Sciatic nerve (tissue), 2 donors: ENCODE measurements at regions not wholly inside any gene's neighbourhood (a gene's known extent, or its start where the extent isn't known, plus 50 kb on each side); places are given as distances from the start of the nearest gene placed in this dataset.
A peak's percentile ranks its signal among the peaks of the same experiment; 100 is the strongest.

Experiments
- ATAC-seq: fragments of 200-7000 bp; cut with Tn5 transposase; one replicate; pipeline ENCODE4 v1.9.1; 2020; ENCODE audit warnings: mild to moderate bottlenecking, moderate library complexity
- DNase-seq: peaks from one replicate; pipeline ENCODE4 v3.0.0-alpha.2; 2020; ENCODE audit warnings: low spot score
- intact Hi-C: fragments of 100-400 bp; cut with DNase I; formaldehyde crosslinking; loops from one replicate; pipeline ENCODE4 v1.14.2; 2022
- donor health status: DM: no; HTN: no; CAD: no.
- donor health status: DM: no; HTN: no; CAD: no.

DNA sequence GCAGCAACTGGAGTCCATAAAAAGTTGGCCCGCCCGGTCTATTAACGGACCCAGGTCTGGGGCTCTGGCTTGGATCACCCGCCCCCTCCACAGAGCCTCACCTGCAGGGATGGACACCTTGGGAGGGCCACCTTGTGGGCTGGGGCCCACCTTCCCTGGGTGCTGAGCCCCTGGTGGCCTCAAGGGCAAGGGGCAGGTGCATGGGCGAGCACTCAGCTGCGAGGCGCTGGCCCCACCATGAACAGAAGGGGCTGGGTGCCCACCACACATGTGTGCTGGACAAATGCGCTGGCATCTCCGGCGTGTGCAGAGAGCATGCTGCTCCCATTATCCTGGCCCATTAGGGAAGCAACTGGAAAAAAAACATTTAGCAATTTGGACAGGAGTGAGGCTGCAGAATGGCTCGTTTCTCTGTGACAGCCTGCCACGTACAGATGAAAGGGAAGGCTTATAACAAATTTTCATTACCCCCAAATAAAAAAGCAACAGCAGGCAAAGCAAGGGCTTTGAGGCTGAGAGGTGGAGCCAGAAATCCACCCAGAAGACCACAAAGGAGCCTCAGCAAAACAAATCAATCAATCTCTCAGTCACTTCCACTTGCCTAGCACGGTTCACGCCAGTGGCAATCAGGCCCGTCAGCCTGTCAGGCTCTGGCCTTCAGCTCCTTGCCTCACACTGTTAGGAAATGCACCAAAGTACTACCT lies 253.1 kb upstream of the ZNF521 start:
- ATAC-seq (peak; percentile 32), DNase-seq (no peak)
- intact Hi-C loops, result loop anchor here (5.0 kb wide), 1 partner anchor 47 kb away; no protein-coding TSS in a partner anchor

DNA sequence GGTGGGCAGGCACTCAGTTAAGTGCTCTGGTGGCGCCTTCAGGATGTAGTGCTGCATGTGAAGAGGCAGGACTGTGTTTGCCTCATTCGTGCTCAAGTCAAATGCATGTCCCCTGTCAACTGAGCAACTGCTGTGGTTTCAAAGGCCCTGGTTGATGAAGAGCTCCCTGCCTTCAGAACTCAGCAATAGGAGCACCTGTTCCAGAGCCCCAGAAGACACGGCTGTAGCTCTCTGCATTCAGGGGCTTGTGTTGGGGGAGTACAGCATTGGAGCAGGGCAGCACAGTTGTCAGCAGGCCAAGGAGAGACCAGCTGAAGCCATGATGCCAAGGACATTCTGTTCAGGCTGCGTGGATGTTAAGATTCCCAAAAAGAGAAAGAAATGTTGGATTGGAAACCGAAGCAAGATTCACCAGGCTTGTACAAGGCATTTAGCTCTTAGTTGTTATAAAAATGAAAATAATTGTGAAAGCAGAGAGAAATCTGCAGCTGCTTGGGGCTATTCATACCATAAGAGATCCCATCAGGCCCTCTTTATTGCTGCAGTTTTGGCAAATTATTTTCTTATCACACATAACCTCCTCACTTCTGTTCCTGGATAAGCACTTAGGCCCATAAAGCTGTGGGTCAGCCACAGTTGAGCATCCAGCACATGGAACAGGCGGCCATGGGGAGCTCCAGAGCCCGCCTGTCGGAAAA lies 252.4 kb upstream of the ZNF521 start:
- intact Hi-C loops, result loop anchor here (5.0 kb wide), 1 partner anchor 48 kb away; no protein-coding TSS in a partner anchor
- ATAC-seq, result peak; percentile 32
- DNase-seq, result no peak

DNA sequence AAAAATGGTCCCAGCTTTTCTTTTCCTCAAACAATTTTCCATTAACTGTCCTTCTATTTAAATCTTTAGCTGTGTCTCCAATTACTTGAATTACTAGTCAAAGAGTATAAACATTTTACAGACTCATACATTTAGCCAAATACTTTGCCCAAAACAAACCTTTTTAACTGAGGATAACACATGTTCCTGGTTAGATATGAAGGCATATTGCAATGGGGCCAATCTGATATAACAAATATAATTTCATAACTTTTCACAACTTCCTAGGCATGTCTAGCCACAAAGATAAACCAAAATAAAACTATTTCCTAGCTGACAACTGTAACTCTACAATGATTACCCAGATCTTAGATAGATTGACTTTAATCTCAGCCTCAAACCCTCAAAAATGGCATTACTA lies 247.5 kb upstream of the ZNF521 start:
- intact Hi-C loops, result no loop called here
- DNase-seq (no peak), ATAC-seq (no peak)

DNA sequence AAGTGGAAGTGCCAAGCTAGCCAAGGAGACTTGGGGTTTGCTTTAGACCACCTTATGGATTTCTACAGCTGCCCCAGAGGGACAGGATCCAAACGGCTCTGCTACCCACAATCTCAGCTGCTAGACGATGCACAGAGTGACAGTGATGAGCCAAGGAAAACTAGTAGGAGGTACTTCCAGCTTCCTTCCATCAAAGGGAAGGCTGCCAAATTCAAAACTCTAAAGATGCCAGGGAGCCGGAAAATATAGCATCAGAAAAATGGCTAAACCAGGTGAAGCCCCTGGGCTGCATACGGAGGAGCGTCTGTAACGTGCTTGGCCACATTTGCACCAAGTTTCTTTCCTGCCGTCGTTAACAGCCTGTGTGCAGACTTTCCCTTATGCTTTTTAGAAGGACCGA lies 245.5 kb upstream of the ZNF521 start:
- ATAC-seq (no peak), DNase-seq (no peak)
- intact Hi-C loops, result no loop called here

DNA sequence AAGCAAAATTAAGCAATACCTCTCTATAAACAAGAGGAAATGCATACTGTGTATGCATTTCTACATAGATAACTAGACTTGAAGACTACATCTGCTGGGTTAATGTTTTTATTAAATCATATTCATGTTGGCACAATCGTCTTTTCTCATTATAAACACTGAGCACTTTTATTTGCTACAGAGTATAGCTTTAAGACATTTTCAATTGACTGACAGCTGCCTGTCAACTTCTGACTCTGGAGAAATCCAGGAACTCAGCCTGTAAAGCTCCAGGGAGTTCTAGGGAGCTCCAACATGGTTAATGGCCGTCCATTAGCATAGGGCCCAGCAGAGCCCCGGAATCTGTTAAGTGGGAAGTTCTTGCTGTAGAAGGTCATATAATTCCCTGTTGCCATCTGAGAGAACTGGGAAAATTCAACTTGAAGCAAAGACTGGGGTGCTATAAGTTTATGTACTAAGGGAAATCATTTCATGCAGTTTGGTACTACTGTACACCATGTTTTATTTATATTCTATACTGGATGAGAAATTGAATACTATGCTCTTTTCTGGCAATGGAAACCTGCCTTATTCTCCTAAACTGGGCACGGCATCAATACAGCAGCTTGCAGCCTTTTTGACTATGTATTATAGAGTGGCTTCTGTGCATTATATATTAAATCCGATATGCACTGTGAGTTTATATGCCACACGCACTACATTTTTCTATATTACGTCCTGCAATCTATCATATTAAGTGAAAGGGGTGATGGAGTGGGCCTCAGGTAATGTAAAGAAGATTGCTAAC lies 243.5 kb upstream of the ZNF521 start:
- no peak for DNase-seq

DNA sequence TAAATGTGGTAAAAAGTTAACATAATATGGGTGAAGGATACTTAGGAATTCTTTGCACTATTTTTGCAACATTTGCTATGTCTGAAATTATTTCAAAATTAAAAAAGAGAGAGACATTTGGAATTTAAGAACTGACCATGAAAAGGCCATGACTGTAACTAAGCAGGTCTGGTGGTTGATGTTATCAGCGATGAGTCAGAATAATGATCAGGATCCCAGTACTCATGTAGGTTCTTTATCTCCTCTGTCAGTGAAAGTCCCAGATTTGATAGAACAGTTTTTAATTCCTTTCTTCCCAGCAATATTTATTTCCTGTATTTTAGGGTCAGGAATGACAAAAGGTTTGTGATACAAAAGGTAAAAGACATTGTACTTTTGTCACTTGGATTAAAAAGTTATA lies 242.4 kb upstream of the ZNF521 start:
- intact Hi-C loops, result no loop called here
- ATAC-seq (no peak), DNase-seq (no peak)

More for the DNA sequence above, 243.5 kb upstream of the ZNF521 start:
- intact Hi-C loops, result no loop called here
- no peak for ATAC-seq

DNA sequence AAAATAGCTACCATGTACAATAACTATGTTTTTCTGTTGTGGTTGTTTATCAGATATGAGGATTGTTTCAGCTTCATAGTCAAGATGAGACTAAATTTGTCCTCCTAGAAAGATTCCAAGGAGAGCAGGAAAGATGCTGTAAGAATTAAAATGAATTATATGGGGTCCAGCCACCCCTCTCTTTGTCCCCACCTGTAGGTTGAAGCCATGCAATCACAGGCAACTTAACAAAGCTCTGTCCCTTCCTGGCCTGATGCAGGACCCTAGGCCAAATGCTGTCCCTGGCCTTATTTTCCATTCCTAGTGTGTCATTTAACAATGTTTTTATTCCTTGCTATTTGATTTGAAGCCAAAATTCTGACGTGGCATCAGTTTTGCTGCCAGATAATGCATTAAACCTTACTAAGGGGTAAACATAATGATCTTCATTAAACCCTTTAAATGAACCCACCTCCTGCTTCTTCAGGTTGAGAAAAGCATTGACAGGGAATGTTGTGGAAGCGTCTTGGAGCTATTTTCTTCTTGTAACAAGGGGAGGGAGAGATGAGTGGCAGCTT lies 240.9 kb upstream of the ZNF521 start:
- DNase-seq (no peak), ATAC-seq (no peak)
- intact Hi-C loops, result no loop called here

DNA sequence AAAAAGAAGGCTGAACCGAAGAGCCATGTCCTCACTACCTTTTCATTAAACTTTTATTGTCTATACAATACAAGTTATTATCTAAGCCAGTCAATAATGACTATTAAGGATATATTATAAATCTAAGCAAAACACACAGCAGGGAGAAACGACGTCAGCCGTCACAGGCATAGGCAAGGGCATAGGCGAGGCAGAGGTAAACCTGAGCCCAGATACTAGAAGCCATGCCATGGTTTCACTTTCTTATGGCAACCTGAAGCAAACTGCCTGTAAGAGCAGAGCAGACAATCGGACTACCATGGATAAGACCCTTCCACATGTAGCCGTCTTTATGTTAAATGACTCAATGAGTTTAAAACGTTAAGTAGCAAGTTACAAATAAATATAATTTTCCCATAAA lies 238.5 kb upstream of the ZNF521 start:
- intact Hi-C loops, result no loop called here
- ATAC-seq (no peak), DNase-seq (no peak)

DNA sequence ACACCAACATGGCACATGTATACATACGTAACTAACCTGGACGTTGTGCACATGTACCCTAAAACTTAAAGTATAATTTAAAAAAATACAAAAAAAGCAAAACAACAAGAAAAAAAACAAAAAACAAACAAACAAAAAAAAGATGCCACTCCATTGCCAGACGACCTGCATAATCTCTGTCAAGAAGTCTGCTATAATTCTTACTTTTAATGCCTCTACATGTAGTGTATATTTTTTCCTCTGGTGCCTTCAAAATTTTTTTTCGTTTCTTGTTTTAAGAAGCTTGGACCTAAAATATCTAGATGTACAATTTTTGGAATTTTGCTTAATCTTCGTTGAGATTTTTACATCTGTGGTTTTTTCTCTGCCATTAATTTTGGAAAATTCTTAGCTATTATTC lies 235.6 kb upstream of the ZNF521 start:
- intact Hi-C loops, result no loop called here
- no peak for DNase-seq
- ATAC-seq, result no peak

DNA sequence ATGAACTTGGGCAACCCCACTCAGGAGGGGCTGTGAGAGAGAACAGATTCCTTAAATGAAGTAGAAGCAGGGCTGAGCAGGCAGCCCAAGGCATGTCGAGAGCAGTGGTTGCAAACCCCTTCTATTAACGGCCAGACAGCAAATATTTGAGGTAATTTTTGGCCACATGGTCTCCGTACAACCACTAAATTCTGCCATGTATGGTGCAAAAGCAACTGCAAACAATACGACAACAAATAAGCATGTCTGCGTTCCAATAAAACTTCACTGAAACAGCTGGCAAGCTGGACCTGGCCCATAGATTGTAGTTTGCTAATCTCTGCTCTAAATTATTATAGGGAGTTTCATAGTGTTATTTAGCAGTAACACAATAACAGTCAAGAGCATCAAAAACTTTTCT lies 217.0 kb upstream of the ZNF521 start:
- ATAC-seq, result no peak
- intact Hi-C loops, result no loop called here

DNA sequence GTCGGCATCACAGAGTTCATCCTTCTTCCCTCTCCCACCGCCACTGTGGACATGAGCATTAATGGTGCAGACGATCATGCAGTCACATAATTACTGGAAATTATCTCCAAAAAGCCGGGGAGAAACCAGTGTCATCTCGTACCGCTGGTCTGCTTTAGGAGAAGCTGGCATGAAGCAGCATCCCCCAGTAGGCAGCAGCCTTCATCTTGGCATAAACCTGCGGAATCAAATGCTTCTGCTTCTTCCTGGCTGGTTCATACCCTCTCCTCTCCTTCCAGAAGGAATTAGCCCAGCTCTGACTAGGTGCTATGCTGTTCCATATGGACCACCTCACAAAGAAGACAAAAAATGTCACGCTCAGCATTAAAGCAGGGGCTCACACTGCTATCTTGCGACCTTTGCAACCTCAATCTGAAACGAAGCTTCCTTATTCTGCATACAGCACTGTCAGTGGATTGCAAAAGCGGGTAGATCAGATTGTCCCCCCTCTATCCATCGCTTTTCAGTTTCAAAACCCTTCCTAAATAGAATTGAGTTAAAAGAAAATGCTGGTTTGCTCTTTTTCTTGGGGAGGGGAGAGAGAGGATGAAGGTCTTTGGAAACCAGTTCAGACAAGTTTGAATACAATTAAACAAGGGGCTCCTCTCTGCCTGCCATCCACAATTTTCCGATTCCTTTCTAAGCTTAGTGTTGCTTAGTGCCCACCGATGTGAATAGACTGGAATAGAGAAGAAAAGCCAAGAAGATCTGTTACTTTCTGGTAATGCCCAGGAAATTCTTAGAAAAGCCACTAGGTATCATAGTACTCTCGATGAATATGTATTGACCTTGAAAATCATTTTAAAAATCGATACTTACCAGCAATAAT lies 212.1 kb upstream of the ZNF521 start:
- intact Hi-C loops, result no loop called here
- DNase-seq, result no peak

More for the DNA sequence above, 217.0 kb upstream of the ZNF521 start:
- no peak for DNase-seq

DNA sequence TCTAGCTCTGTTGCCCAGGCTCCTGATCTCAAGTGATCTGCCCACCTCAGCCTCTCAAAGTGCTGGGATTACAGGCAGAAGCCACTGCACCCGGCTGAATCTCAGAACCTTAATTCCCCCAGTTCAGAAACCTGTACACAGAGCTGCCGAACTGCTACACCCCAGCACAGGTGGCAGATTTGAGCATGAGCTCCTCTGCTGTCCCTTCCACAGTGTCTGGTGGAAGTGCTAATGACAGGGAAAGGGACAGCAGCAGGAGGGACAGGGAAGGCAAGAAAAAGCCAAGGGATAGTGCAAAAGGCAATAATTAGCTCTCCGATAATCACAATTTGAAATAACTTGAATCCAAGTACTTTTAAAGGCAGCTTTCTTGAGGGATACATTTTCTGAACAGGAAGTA lies 211.4 kb upstream of the ZNF521 start:
- intact Hi-C loops, result no loop called here

More for the DNA sequence above, 212.1 kb upstream of the ZNF521 start:
- ATAC-seq, result no peak

DNA sequence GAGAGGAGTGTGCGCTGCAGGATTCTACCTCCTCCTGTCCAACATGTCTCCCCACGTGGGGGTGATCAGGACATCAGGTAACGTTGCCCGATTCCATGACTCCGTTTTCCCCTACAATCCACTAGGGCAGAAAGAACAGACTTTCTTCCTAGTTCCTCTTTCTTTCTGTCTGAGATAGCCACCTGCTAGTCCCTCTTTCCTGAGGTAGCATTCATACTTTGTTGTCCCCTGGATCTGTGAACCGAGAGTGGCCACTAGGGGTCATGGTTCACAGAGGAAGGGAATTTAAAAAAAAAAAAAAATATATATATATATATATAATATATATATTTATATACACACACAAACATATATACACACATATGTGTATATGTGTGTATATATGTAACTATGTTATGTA lies 210.0 kb upstream of the ZNF521 start:
- DNase-seq, result no peak
- no peak for ATAC-seq
- intact Hi-C loops, result no loop called here

More for the DNA sequence above, 211.4 kb upstream of the ZNF521 start:
- DNase-seq (no peak), ATAC-seq (no peak)

DNA sequence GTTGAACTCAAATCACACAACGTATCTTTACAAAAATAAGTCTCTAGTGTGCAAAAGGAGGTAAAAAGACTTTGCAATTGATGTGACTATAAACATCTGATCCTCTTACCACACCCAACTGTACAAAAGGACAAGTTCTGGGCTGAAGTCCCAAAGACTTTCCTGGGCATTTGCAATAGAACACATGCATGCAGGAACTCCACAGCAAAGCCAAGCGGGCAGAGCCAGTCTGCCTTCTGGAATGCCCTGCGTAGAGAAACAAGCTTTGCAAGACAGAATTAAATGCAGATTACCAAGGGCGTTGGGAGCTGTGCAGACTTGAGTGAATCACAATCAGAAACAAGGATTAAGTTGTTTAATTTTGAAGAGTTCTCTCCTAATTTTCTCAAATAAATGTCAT lies 208.4 kb upstream of the ZNF521 start:
- intact Hi-C loops, result no loop called here
- DNase-seq, result no peak
- ATAC-seq, result no peak

DNA sequence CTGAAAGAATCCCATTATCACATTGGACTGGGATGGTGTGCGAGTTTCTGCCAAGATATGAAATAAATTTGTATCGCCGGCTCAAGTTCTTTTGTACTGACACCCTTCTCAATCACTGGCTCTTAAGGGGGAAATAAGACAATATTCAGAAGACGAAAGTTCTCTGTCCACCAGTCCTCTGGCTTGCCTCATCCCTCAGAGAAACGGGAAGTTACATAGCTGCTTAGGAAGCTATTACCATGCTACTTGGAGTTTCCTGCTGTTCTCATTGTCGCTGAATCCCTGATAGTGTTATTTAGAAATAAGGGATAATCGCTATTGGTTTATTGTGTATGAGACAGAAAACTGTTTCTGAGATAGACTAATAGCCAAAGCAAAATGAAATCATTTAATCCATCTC lies 205.0 kb upstream of the ZNF521 start:
- ATAC-seq, result no peak
- intact Hi-C loops, result no loop called here
- DNase-seq, result no peak

DNA sequence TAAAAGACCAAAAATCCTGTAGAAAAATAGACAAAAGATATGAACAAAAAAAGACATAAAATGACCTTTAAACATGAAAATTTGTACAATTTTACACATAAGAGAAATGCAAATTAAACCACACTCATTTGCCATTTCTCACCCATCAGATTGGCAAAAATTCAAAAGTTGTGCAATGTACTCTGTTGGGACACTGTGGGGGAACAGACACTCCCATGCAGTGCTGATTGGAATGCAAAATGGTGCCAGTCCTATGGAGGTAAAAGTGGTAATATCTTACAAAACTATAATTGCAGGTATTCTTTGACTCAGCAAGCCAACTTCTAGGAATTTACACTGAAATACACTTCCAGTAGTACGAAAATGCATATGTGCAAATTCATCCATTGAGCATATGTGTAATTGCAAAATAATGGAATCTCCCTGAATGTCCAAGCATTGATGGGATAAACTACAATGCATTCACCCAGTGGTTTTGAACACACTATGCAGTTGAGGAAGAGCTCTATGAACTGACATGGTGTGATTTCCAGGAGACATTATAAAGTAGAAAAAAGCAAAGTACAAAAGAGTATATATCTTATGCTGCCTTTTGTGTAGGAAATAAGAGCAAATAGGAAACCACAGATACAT lies 201.8 kb upstream of the ZNF521 start:
- ATAC-seq (no peak), DNase-seq (no peak)
- intact Hi-C loops, result no loop called here

DNA sequence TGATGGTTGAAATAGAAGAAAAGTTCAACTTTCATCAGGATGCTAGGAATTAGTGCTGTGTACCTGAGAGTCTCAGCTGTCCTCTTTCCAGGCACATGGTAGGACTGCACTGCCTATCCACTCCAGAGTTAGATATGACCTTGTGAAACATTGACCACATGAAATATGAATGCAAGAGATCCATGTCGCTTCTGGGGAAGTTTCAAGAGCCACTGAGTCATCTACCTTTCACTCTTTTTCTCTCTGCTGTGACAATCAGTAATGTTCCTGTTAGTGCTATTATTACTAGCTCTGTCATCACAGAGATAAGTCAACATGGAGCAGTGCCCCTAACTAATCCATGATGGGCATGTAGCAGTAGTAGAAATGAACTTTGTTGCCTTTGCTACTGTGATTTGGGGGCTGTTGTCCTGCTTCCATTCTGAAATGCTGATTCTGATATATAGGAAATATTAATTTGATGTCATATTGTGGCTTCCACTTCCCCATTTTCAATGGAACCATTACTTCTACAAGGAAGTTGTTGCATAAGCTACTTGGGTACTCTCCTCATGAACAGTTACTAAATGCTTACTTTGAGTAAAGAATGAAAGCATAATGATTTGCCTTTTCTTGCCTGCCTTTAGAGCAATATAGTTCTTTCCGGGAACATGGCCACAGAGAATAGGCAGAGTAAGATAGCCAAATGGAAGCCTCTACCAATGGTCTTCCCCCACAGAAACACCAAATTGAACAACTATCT lies 192.8 kb upstream of the ZNF521 start:
- intact Hi-C loops, result no loop called here
- DNase-seq (no peak), ATAC-seq (no peak)
